ENCODE measurements at regions not wholly inside any gene's neighbourhood (a gene's known extent, or its start where the extent isn't known, plus 50 kb on each side); places are given as distances from the start of the nearest gene placed in this dataset.
"Not testable (repeated sequence)": the region's sequence is repeated elsewhere in the genome, so short reads cannot be mapped to it uniquely, and the experiment has no call there.

- Mint-ChIP-seq H3K27me3 (ENCODE audit: low read depth) (no peaks in the 10 kb centered on the region), H3K4me3 (no peak overlapping the region), H3K9me3 (peaks cover 14% of the 10 kb centered on the region), H3K4me1 (peaks cover 7% of the 10 kb centered on the region), H3K36me3 (ENCODE audit: low read depth) (no peaks in the 10 kb centered on the region), H3K27ac (peak overlapping the region in 2 of 3 experiments; percentile 14 to 61)
- TF ChIP-seq CTCF (IDR thresholded peaks at IDR 0.05; ENCODE audit: unreplicated experiment in 3 of 3), result no peak
These were observed 469.4 kb upstream of the SPRED2 start for GRCh38 chr2:65901756-65902155.

GRCh38 chr2:65896446-65896845, 464.0 kb upstream of the SPRED2 start:
- Mint-ChIP-seq H3K27ac (no peak overlapping the region), H3K9me3 (peaks cover 27% of the 10 kb centered on the region), H3K4me1 (no peaks in the 10 kb centered on the region), H3K36me3 (ENCODE audit: low read depth) (no peaks in the 10 kb centered on the region), H3K27me3 (ENCODE audit: low read depth) (no peaks in the 10 kb centered on the region), H3K4me3 (no peak overlapping the region)
- no peak for TF ChIP-seq CTCF (IDR thresholded peaks at IDR 0.05; ENCODE audit: unreplicated experiment in 3 of 3)

DNA sequence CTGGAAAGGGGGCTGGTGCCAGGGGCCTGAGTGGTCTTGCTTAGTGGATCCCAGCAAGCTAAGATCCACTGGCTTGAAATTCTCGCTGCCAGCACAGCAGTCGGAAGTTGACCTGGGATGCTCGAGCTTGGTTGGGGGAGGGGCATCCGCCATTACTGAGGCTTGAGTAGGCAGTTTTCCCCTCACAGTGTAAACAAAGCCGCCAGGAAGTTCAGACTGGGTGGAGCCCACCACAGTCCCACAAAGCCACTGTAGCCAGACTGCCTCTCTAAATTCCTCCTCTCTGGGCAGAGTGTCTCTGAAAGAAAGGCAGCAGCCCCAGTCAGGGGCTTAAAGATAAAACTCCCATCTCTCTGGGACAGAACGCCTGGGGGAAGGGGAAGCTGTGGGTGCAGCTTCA, 457.7 kb upstream of the SPRED2 start:
- peaks cover 10% of the 10 kb centered on the region for H3K4me1 Mint-ChIP-seq
- H3K9me3 Mint-ChIP-seq, result peaks cover 31% of the 10 kb centered on the region
- not testable (repeated sequence) for H3K27ac Mint-ChIP-seq; H3K36me3 Mint-ChIP-seq (ENCODE audit: low read depth); H3K4me3 Mint-ChIP-seq; H3K27me3 Mint-ChIP-seq (ENCODE audit: low read depth)

DNA sequence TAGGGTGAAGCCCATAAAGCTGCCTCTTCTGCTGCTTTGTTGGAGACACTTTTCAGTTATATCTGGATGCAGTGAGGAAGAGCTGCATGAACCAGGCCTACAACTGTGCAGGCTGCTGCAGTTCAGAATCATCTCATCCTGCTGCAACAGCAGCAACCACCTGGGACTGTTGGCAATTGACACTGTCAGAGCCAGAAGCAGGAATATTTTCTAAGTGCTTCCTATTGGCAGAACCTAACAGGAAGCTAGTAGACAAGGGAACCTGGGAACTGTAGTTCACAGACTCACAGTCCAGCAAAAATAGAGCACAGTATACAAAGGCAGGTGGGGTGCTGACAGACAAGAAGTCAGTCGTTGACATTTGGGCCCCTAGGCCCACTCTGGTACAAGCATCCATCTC, 452.9 kb upstream of the SPRED2 start:
- Mint-ChIP-seq H3K27me3 (ENCODE audit: low read depth) (no peaks in the 10 kb centered on the region), H3K4me1 (peaks cover 15% of the 10 kb centered on the region), H3K4me3 (no peak overlapping the region), H3K36me3 (ENCODE audit: low read depth) (no peaks in the 10 kb centered on the region), H3K9me3 (no peaks in the 10 kb centered on the region), H3K27ac (no peak overlapping the region)
- no peak for TF ChIP-seq CTCF (IDR thresholded peaks at IDR 0.05; ENCODE audit: unreplicated experiment in 3 of 3)

DNA sequence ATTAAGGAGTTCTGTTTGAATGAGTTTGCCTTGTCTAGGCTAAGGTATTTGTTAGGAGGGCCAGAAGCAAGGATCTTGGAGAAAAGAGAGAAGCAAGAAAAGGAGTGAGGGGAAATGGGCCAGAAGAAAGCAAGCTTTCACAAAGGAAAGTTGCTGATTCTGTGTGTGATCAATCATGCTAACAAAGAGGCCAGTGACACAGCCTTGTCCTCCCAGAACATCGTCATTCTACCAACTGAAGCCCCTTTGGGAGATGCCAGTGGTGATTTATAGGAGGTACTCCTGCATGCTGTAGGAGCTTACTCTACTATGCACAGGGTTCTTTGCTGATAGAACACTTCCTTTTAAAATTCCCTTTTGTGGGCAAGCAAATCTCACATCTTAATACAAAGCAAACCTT, 449.2 kb upstream of the SPRED2 start:
- Mint-ChIP-seq H3K4me3 (no peak overlapping the region), H3K27ac (no peak overlapping the region), H3K9me3 (no peaks in the 10 kb centered on the region), H3K27me3 (ENCODE audit: low read depth) (no peaks in the 10 kb centered on the region), H3K36me3 (ENCODE audit: low read depth) (no peaks in the 10 kb centered on the region), H3K4me1 (peaks cover 18% of the 10 kb centered on the region)
- no peak for TF ChIP-seq CTCF (IDR thresholded peaks at IDR 0.05; ENCODE audit: unreplicated experiment in 3 of 3)

DNA sequence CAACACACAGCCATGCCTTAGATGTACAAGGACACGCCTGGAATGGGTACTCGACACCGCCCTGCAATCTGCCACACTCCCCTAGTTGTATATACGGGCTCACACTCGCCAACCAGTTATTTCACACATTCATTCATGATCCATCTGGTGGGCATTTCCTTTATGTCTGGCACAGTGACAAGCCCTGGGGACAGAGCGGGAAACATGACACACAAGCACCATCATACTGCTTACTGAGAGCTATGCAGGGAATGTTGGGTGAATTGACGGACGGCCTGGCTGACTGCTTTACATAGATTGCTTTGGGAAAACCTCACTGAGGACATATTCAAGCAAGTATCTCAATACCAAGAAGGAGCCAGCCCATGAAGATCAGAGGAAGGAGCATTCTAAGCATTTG, 448.0 kb upstream of the SPRED2 start:
- Mint-ChIP-seq H3K27ac (no peak overlapping the region), H3K4me3 (no peak overlapping the region), H3K27me3 (ENCODE audit: low read depth) (no peaks in the 10 kb centered on the region), H3K36me3 (ENCODE audit: low read depth) (no peaks in the 10 kb centered on the region), H3K9me3 (no peaks in the 10 kb centered on the region), H3K4me1 (peaks cover 17% of the 10 kb centered on the region)
- no peak for TF ChIP-seq CTCF (IDR thresholded peaks at IDR 0.05; ENCODE audit: unreplicated experiment in 3 of 3)

- Mint-ChIP-seq H3K4me1 (peaks cover 17% of the 10 kb centered on the region), H3K4me3 (no peak overlapping the region), H3K36me3 (ENCODE audit: low read depth) (no peaks in the 10 kb centered on the region), H3K9me3 (no peaks in the 10 kb centered on the region), H3K27ac (peak overlapping the region in 2 of 3 experiments; percentile 32 to 43), H3K27me3 (ENCODE audit: low read depth) (no peaks in the 10 kb centered on the region)
- TF ChIP-seq CTCF (IDR thresholded peaks at IDR 0.05; ENCODE audit: unreplicated experiment in 3 of 3), result no peak
These were observed 445.6 kb upstream of the SPRED2 start for GRCh38 chr2:65878011-65878340.

All from nephron (organoid).